ENCODE measurements at regions not wholly inside any gene's neighbourhood (a gene's known extent, or its start where the extent isn't known, plus 50 kb on each side); places are given as distances from the start of the nearest gene placed in this dataset.

DNA sequence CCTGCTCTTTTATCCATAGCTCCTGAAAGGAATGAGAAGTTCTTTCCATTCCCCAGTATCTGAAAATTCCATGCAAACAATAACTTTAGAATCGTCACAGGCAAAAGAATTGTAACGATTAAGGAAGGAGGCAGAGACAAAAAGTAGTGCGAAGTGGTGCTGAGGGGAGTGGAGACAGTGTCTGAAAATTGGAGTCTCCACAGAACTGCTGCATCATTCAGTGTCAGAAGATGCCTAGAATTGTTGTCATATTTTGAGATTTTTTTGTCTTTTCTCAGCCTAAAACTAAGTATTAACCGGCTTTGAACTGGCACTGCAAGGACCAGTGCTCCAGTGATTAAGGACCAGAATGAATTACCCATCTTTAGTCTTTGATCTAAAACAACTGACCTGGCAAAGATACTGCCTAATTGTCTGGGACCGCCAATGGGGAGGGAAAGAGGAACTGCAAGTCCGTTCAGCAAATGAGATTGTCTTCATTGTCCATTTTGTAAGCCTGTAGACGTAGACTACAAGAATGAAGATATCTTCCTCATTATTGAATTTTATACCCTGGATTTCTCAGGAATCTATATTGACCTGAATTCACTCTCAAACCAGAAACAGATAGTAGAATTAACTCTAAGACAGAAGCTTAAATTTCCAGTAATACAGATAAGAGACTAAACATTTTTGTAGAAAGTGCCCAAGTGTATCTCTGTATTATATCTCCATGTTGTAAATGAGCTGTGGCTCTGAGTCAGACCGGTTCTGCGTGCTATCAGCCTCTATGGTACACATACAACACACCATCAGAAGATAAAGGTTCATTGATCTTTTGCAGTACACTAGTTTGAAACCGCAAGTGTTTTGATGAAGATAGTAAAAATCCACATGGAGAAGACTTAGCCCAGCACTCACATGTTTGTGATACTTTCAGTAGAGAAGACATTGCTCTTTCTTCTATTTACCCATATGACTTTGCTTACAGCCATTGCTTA is 293.2 kb downstream of the EFNB2 start:
- TF ChIP-seq, protein P1, sequence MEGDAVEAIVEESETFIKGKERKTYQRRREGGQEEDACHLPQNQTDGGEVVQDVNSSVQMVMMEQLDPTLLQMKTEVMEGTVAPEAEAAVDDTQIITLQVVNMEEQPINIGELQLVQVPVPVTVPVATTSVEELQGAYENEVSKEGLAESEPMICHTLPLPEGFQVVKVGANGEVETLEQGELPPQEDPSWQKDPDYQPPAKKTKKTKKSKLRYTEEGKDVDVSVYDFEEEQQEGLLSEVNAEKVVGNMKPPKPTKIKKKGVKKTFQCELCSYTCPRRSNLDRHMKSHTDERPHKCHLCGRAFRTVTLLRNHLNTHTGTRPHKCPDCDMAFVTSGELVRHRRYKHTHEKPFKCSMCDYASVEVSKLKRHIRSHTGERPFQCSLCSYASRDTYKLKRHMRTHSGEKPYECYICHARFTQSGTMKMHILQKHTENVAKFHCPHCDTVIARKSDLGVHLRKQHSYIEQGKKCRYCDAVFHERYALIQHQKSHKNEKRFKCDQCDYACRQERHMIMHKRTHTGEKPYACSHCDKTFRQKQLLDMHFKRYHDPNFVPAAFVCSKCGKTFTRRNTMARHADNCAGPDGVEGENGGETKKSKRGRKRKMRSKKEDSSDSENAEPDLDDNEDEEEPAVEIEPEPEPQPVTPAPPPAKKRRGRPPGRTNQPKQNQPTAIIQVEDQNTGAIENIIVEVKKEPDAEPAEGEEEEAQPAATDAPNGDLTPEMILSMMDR (IDR thresholded peaks at IDR 0.05), result no peak
- TF ChIP-seq POLR2A (IDR thresholded peaks at IDR 0.05) (no peak), EP300 (IDR thresholded peaks at IDR 0.05) (no peak), POLR2AphosphoS5 (IDR thresholded peaks at IDR 0.05) (no peak)
- no peaks in the 10 kb centered on the region for H3K36me3 ChIP-seq
- 90 to 91% methylated on average over 10 of the region's 10 CpGs for WGBS, 2 donors
- DNase-seq, result no peak
- H3K9me3 ChIP-seq, result no peaks in the 10 kb centered on the region
- intact Hi-C loops (cut with DNase I), result no loop called here
- H3K27me3 ChIP-seq, result no peaks in the 10 kb centered on the region
- H3K4me3 ChIP-seq, result no peak overlapping the region
- no peaks in the 10 kb centered on the region for H3K4me1 ChIP-seq
- H3K27ac ChIP-seq, result no peak overlapping the region

DNA sequence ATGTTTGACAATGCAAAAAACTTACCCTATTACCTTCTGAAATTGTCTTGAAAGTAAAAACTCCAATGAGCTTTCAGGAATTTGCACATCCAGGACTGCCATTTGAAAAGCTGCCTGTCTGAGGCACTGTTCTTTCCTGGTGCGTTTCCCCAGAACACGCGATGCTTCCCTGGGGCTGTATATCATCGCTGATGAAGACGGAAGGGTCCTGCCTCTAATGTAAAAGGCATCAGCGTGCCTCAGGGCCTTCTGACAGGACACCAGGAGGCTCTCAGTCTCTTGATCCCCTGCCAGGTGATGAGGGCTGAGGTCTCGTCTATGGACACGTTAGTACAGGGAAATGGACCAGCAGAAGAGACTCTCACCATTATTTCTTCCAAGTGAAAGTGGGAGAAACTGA is 296.8 kb downstream of the EFNB2 start:
- Histone ChIP-seq H3K36me3 (no peaks in the 10 kb centered on the region), H3K9me3 (no peaks in the 10 kb centered on the region), H3K4me3 (no peak overlapping the region), H3K4me1 (no peaks in the 10 kb centered on the region), H3K27me3 (no peaks in the 10 kb centered on the region), H3K27ac (no peak overlapping the region)
- 93 to 94% methylated on average over 8 of the region's 8 CpGs for WGBS, 2 donors
- intact Hi-C loops (cut with DNase I), result no loop called here
- no peak for DNase-seq
- TF ChIP-seq, protein P1 (IDR thresholded peaks at IDR 0.05), result no peak
- TF ChIP-seq EP300 (IDR thresholded peaks at IDR 0.05) (no peak), POLR2A (IDR thresholded peaks at IDR 0.05) (no peak), POLR2AphosphoS5 (IDR thresholded peaks at IDR 0.05) (no peak)

DNA sequence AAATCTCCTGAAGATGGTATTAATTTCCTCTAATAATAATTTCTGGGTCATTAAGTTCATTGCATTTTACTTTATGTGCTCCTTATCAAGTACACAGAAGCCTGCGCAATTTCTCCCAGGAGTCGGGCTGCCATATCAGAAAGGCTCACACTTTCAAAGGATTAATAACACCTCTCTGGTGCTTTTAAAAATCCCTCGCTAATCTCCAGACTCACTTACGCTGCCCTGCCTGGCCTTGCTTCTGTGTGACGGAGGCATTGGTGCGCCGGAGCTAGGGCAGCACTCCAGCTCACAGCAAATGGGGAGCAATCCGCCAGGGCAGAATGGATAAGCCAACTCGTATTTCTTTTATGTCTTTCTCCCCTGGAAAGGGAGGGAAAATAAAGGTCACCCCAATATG is 300.8 kb downstream of the EFNB2 start:
- TF ChIP-seq POLR2AphosphoS5 (IDR thresholded peaks at IDR 0.05) (no peak), POLR2A (IDR thresholded peaks at IDR 0.05) (no peak), EP300 (IDR thresholded peaks at IDR 0.05) (no peak)
- TF ChIP-seq, protein P1 (IDR thresholded peaks at IDR 0.05), result no peak
- 81 to 84% methylated on average over 9 of the region's 9 CpGs for WGBS, 2 donors
- H3K36me3 ChIP-seq, result no peaks in the 10 kb centered on the region

DNA sequence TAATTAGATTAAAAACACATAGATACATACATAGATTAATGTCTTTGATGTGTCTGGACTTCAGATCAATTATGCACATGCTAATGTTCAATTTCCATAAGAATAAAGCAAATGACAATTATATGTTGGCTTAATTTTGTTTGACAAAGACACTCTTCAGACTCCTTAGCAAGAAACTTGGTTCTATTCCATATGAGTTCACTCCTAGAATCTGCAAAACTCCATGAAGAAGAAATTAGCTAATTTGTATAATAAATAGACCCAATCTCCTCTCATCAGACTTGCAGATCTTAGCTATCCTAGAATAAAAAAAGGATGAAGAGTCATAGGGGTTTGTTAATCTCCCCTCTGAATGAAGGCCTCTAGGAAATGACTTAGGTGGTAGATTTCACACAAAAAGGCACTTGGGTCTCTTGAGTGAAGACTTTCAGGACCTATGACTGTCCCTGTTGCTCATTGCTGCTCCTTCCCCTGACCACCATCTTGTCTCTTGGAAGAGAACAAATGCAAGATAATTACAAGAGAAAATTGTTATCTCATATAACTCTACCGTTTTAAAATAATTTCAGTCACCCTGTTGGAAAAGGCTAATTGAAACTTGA is 302.2 kb downstream of the EFNB2 start:
- TF ChIP-seq POLR2A (IDR thresholded peaks at IDR 0.05), result no peak
- TF ChIP-seq, protein P1 (IDR thresholded peaks at IDR 0.05), result no peak
- TF ChIP-seq EP300 (IDR thresholded peaks at IDR 0.05), result no peak
- no peak for TF ChIP-seq POLR2AphosphoS5 (IDR thresholded peaks at IDR 0.05)
- no peaks in the 10 kb centered on the region for H3K36me3 ChIP-seq
- H3K4me3 ChIP-seq, result no peak overlapping the region
- no peaks in the 10 kb centered on the region for H3K4me1 ChIP-seq
- 89 to 93% methylated on average over 1 of the region's 1 CpG for WGBS, 2 donors
- DNase-seq, result no peak
- no peak overlapping the region for H3K27ac ChIP-seq
- intact Hi-C loops (cut with DNase I), result no loop called here
- no peaks in the 10 kb centered on the region for H3K27me3 ChIP-seq
- no peaks in the 10 kb centered on the region for H3K9me3 ChIP-seq

More for the DNA sequence above, 300.8 kb downstream of the EFNB2 start:
- intact Hi-C loops (cut with DNase I), result no loop called here
- no peak for DNase-seq
- Histone ChIP-seq H3K9me3 (no peaks in the 10 kb centered on the region), H3K27ac (no peak overlapping the region), H3K4me3 (no peak overlapping the region), H3K27me3 (no peaks in the 10 kb centered on the region), H3K4me1 (no peaks in the 10 kb centered on the region)
